ENCODE measurements at regions not wholly inside any gene's neighbourhood (a gene's known extent, or its start where the extent isn't known, plus 50 kb on each side); places are given as distances from the start of the nearest gene placed in this dataset.
A peak's percentile ranks its signal among the peaks of the same experiment; 100 is the strongest.
"Not testable (repeated sequence)": the region's sequence is repeated elsewhere in the genome, so short reads cannot be mapped to it uniquely, and the experiment has no call there.

GRCh38 chr1:143884532-143884931 is 87.3 kb downstream of the FAM72C start:
- H3K9me3 ChIP-seq; H3K36me3 ChIP-seq; intact Hi-C loops (cut with DNase I; ENCODE audit: low total_unique reads); H3K27me3 ChIP-seq (replicated peaks in 1 of 7); H3K4me1 ChIP-seq: not testable (repeated sequence)
- 0 to 1% (median 0%) methylated on average over 1 to 26 of the region's 38 CpGs; no CpG with 5 or more reads in 1 of the 5 donors for WGBS, 5 donors
- Histone ChIP-seq H3K27ac (peak overlapping the region in 3 of 8 donors; percentile 54 to 74 (median 65)), H3K4me3 (peak overlapping the region in 4 of 8 donors; percentile 24 to 63 (median 34))
- peak; percentile 82 for DNase-seq
- TF ChIP-seq CTCF (IDR thresholded peaks at IDR 0.05 in 8 of 11, conservative IDR thresholded peaks at IDR 0.05 in 3 of 11) = peak in 7 of 11 experiments; percentile 34 to 68 (median 52)

- H3K4me3 ChIP-seq; H3K9me3 ChIP-seq; H3K4me1 ChIP-seq; intact Hi-C loops (cut with DNase I; ENCODE audit: low total_unique reads); H3K27me3 ChIP-seq (replicated peaks in 1 of 7); H3K36me3 ChIP-seq: not testable (repeated sequence)
- peak overlapping the region in 3 of 8 donors; percentile 55 to 73 (median 72) for H3K27ac ChIP-seq
- DNase-seq = peak; percentile 66
- WGBS, 5 donors = 64 to 82% (median 79%) methylated on average over 2 of the region's 4 CpGs; no CpG with 5 or more reads in 2 of the 5 donors
Observed at GRCh38 chr1:143879757-143880536, 91.8 kb downstream of the FAM72C start.

GRCh38 chr1:143875947-143876346 is 95.8 kb downstream of the FAM72C start:
- H3K9me3 ChIP-seq; H3K27ac ChIP-seq; DNase-seq; H3K27me3 ChIP-seq (replicated peaks in 1 of 7); intact Hi-C loops (cut with DNase I; ENCODE audit: low total_unique reads); H3K4me1 ChIP-seq; H3K36me3 ChIP-seq; H3K4me3 ChIP-seq: not testable (repeated sequence)
- WGBS, 5 donors = 14 to 80% (median 60%) methylated on average over 1 of the region's 5 CpGs; no CpG with 5 or more reads in 2 of the 5 donors

- WGBS, 5 donors = 25 to 70% (median 40%) methylated on average over 1 to 2 of the region's 2 CpGs; no CpG with 5 or more reads in 2 of the 5 donors
- intact Hi-C loops (cut with DNase I; ENCODE audit: low total_unique reads) = not testable (repeated sequence)
Observed at GRCh38 chr1:143874625-143875024, 97.2 kb downstream of the FAM72C start.

GRCh38 chr1:143873650-143874049 is 98.1 kb downstream of the FAM72C start:
- DNase-seq; H3K4me3 ChIP-seq; H3K4me1 ChIP-seq; H3K36me3 ChIP-seq; H3K27ac ChIP-seq; H3K27me3 ChIP-seq (replicated peaks in 1 of 7); intact Hi-C loops (cut with DNase I; ENCODE audit: low total_unique reads); H3K9me3 ChIP-seq: not testable (repeated sequence)
- 69 to 92% (median 86%) methylated on average over 2 to 4 of the region's 5 CpGs for WGBS, 5 donors

More at GRCh38 chr1:143874625-143875024, 97.2 kb downstream of the FAM72C start:
- H3K4me1 ChIP-seq; DNase-seq; H3K36me3 ChIP-seq; H3K27me3 ChIP-seq (replicated peaks in 1 of 7); H3K4me3 ChIP-seq; H3K9me3 ChIP-seq: not testable (repeated sequence)
- H3K27ac ChIP-seq = peak overlapping the region in 1 of 8 donors; percentile 48

GRCh38 chr1:143870388-143870787 is 101.4 kb downstream of the FAM72C start:
- H3K27ac ChIP-seq; DNase-seq; H3K27me3 ChIP-seq (replicated peaks in 1 of 7); H3K36me3 ChIP-seq; intact Hi-C loops (cut with DNase I; ENCODE audit: low total_unique reads); H3K4me1 ChIP-seq; H3K4me3 ChIP-seq; H3K9me3 ChIP-seq: not testable (repeated sequence)
- 60 to 83% (median 66%) methylated on average over 1 of the region's 1 CpG; no CpG with 5 or more reads in 1 of the 5 donors for WGBS, 5 donors

GRCh38 chr1:143867590-143868220 is 104.1 kb downstream of the FAM72C start:
- H3K36me3 ChIP-seq; H3K4me1 ChIP-seq; H3K4me3 ChIP-seq; H3K9me3 ChIP-seq; intact Hi-C loops (cut with DNase I; ENCODE audit: low total_unique reads); DNase-seq; H3K27me3 ChIP-seq (replicated peaks in 1 of 7): not testable (repeated sequence)
- 6 to 23% (median 10%) methylated on average over 3 of the region's 5 CpGs for WGBS, 5 donors
- H3K27ac ChIP-seq = peak overlapping the region in 1 of 8 donors; percentile 40

GRCh38 chr1:143863901-143864520 is 107.8 kb downstream of the FAM72C start:
- H3K4me3 ChIP-seq; H3K27me3 ChIP-seq (replicated peaks in 1 of 7); H3K9me3 ChIP-seq; H3K4me1 ChIP-seq; H3K36me3 ChIP-seq; DNase-seq; intact Hi-C loops (cut with DNase I; ENCODE audit: low total_unique reads); H3K27ac ChIP-seq: not testable (repeated sequence)
- 48 to 67% (median 50%) methylated on average over 1 of the region's 1 CpG; no CpG with 5 or more reads in 2 of the 5 donors for WGBS, 5 donors

GRCh38 chr1:143862722-143863121 is 109.1 kb downstream of the FAM72C start:
- DNase-seq; H3K4me3 ChIP-seq; H3K4me1 ChIP-seq; intact Hi-C loops (cut with DNase I; ENCODE audit: low total_unique reads); H3K36me3 ChIP-seq; H3K9me3 ChIP-seq; H3K27me3 ChIP-seq (replicated peaks in 1 of 7); H3K27ac ChIP-seq: not testable (repeated sequence)
- 66 to 88% (median 72%) methylated on average over 3 to 4 of the region's 4 CpGs for WGBS, 5 donors

- H3K4me1 ChIP-seq; intact Hi-C loops (cut with DNase I; ENCODE audit: low total_unique reads); H3K27me3 ChIP-seq (replicated peaks in 1 of 7); H3K36me3 ChIP-seq; H3K9me3 ChIP-seq; DNase-seq; H3K4me3 ChIP-seq: not testable (repeated sequence)
- no CpG with 5 or more reads among the region's 1 CpG for WGBS, 5 donors
- peak overlapping the region in 4 of 8 donors; percentile 51 to 69 (median 60) for H3K27ac ChIP-seq
Observed at GRCh38 chr1:143861306-143861705, 110.5 kb downstream of the FAM72C start.
